ENCODE measurements at regions not wholly inside any gene's neighbourhood (a gene's known extent, or its start where the extent isn't known, plus 50 kb on each side); places are given as distances from the start of the nearest gene placed in this dataset.
A peak's percentile ranks its signal among the peaks of the same experiment; 100 is the strongest.
"Not testable (repeated sequence)": the region's sequence is repeated elsewhere in the genome, so short reads cannot be mapped to it uniquely, and the experiment has no call there.

DNA sequence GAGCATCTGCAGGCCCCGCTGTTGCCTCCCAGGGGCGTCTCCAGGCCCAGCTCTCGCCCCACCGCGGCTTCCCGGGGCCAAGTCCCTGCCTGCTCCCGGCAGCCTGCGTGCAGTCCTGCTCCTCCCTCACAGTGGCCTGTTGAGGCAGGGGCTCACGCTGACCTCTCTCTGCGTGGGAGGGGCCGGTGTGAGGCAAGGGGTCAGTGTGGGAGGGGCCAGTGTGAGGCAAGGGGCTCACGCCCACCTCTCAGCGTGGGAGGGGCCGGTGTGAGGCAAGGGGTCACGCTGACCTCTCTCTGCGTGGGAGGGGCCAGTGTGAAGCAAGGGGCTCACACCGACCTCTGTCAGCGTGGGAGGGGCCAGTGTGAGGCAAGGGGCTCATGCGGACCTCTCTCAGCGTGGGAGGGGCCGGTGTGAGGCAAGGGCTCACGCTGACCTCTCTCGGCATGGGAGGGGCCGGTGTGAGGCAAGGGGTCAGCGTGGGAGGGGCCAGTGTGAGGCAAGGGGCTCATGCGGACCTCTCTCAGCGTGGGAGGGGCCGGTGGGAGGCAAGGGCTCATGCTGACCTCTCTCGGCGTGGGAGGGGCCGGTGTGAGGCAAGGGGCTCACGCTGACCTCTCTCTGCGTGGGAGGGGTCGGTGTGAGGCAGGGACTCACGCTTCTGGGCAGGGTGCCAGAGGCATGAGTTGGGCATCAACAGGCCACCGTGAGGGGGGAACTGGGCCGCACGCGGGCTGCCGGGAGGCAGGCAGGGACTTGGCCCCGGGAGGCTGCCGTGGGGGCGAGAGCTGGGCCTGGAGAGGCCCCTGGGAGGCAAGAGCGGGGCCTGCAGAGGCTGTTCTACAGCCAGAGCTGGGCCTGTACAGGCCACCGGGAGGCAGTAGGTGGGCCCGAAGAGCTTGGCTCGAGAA lies 120.6 kb downstream of the SEPTIN14 start:
- H3K9ac ChIP-seq (ENCODE audit: insufficient read depth, low read depth, low read length); H3K4me3 ChIP-seq (replicated peaks in 1 of 3; ENCODE audit: insufficient read depth in 1 of 3, low read depth in 2 of 3, low read length in 3 of 3); FAIRE-seq; H2AFZ ChIP-seq (ENCODE audit: low read length); H3K27ac ChIP-seq (ENCODE audit: extremely low read length, insufficient read depth, low read length); H3K36me3 ChIP-seq (replicated peaks in 1 of 2; ENCODE audit: control insufficient read depth in 1 of 2, insufficient read depth in 2 of 2, low read length in 2 of 2); H3K27me3 ChIP-seq (ENCODE audit: control insufficient read depth in 1 of 2, insufficient read depth in 2 of 2, low read length in 2 of 2); H3K9me3 ChIP-seq (ENCODE audit: low read length); CTCF ChIA-PET (ENCODE audit: low intra/inter-chr PET ratio, low total read pairs); POLR2A ChIA-PET; in situ Hi-C loops (cut with HindIII; ENCODE audit: extremely low pct_ligation_motif_present, low pct_unique_long_range_greater_than_20kb); H3K79me2 ChIP-seq (ENCODE audit: insufficient read depth, low read length); DNase-seq (ENCODE audit: low spot score); H3K4me2 ChIP-seq (ENCODE audit: low read depth, low read length); BruUV-seq (replicated peaks); H3K4me1 ChIP-seq (ENCODE audit: insufficient read depth, low read length); H4K20me1 ChIP-seq (ENCODE audit: insufficient read depth, low read length); ATAC-seq; TF ChIP-seq NR2F6 (CRISPR knock-in tag; IDR thresholded peaks at IDR 0.05): not testable (repeated sequence)
- TF ChIP-seq NR2F6 (IDR thresholded peaks at IDR 0.05) (0 out of 2 replicates have a peak, but pooled peaks have one; percentile 21), NR2C2 (CRISPR knock-in tag; IDR thresholded peaks at IDR 0.05; ENCODE audit: borderline replicate concordance) (peak; percentile 51; the same call in 1 of the 2 replicates)
- TF ChIP-seq, protein P1, sequence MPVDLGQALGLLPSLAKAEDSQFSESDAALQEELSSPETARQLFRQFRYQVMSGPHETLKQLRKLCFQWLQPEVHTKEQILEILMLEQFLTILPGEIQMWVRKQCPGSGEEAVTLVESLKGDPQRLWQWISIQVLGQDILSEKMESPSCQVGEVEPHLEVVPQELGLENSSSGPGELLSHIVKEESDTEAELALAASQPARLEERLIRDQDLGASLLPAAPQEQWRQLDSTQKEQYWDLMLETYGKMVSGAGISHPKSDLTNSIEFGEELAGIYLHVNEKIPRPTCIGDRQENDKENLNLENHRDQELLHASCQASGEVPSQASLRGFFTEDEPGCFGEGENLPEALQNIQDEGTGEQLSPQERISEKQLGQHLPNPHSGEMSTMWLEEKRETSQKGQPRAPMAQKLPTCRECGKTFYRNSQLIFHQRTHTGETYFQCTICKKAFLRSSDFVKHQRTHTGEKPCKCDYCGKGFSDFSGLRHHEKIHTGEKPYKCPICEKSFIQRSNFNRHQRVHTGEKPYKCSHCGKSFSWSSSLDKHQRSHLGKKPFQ (CRISPR knock-in tag; IDR thresholded peaks at IDR 0.05; ENCODE audit: insufficient replicate concordance) = peak; percentile 94
- TF ChIP-seq, protein P2, sequence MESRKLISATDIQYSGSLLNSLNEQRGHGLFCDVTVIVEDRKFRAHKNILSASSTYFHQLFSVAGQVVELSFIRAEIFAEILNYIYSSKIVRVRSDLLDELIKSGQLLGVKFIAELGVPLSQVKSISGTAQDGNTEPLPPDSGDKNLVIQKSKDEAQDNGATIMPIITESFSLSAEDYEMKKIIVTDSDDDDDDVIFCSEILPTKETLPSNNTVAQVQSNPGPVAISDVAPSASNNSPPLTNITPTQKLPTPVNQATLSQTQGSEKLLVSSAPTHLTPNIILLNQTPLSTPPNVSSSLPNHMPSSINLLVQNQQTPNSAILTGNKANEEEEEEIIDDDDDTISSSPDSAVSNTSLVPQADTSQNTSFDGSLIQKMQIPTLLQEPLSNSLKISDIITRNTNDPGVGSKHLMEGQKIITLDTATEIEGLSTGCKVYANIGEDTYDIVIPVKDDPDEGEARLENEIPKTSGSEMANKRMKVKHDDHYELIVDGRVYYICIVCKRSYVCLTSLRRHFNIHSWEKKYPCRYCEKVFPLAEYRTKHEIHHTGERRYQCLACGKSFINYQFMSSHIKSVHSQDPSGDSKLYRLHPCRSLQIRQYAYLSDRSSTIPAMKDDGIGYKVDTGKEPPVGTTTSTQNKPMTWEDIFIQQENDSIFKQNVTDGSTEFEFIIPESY (CRISPR knock-in tag; IDR thresholded peaks at IDR 0.05) = peak; percentile 92
- WGBS (ENCODE audit: low lambda C conversion rate) = 79% methylated on average over 32 of the region's 47 CpGs
- intact Hi-C loops (cut with micrococcal nuclease; ENCODE audit: unreplicated experiment) = loop anchor here (10.0 kb wide), 1 partner anchor 333 kb away; no protein-coding TSS in a partner anchor
